Stimulated activated CD4-positive, alpha-beta T cell treated with anti-CD3 and anti-CD28 coated beads, Interleukin-1b, Interleukin-23, amount 100 ng/mL, for 4 hours (primary cell): ENCODE measurements at regions not wholly inside any gene's neighbourhood (a gene's known extent, or its start where the extent isn't known, plus 50 kb on each side); places are given as distances from the start of the nearest gene placed in this dataset.

Experiments
- DNase-seq, 2 donors: peaks; one replicate each; pipeline ENCODE4 v3.0.0-alpha.2; 2020; ENCODE audit warnings: low read depth in 2 of 2

DNA sequence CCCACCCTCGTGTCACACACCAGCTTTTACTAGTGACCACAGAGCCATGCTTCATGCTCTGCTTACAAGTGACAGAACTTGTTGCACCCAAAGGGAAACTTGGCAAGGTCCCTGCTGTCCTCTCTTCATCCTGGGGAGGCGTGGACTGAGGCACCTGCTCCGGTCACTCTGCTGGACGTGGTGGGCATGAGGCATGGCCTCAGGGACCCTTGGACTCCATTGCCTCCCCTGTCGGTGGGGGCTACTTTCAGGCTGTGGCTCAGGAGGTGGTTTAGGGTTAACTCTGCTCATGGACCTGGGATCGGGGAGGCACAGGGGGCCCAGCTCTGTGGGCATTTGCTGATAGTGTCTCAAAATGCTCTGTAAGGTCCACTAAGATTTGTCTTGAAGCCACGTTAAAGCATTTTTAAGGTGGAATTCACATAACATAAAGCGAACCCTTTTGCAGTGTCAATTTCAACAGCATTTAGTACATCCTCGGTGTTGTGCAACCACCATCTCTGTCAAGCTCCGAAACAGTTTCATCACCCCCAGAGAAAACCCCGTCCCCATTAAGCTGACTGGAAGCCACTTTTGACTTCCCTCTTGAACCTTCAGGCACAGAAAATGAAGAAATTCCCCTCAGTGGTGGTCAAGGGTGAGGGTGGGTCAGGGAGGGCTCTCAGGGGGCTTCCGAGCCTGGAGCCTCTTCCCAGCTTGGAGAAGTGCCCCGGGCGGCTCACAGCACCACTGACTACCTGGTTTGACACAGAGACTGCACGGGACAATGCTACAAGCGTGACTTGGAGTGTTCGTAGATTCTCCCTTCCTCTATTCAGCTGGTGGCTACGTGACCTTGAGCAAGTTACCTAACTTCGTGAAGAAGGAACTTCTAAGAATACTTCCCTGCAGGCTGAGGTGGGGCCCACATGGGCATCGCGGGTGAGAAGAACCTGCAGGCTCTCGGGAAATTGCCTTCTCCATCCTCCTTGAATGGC lies 100.0 kb upstream of the HDAC4 start:
- no peak for DNase-seq

DNA sequence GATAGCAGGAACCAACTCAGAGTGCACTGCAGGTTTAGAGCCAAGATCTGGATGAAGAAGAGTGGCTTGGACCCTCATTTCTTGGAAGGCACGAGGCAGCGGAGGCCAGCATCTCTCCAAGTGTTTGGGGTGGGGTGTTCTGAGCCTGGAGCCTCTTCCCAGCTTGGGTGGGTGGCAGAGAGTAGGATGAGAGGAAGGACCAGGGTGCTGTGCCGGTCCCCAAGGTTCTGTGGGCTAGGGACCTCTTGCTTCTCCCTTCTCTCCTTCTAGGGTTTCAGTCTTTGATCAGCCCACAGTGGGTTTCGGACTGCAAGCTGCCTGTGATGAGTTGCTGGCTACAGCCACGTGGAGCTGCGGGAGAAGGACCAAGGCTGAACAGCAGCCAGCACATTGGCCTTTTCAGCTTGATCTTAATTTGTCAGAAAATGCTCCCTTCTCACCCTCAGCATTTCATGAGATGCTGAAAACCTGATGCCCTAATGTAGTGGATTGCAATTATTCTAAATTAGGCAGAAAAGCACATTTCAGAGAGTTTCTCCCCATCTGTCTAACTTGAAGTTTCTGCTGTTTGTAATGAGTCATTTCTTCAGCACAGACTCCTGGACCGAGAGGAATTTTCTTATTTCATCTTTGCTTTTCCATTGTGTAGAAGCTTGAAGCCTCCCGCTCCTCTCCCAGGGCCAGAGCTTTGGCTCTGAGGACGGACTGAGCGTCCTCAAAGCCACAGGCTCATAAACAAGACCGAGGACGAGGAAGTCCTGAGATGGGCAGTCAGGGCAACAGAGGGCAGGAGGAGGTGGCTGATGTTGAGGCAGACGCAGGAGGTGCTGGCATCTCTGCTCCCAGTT lies 99.1 kb upstream of the HDAC4 start:
- DNase-seq = no peak

- no peak for DNase-seq
Measured at GRCh38 chr2:239498981-239499634, 98.3 kb upstream of the HDAC4 start.

DNA sequence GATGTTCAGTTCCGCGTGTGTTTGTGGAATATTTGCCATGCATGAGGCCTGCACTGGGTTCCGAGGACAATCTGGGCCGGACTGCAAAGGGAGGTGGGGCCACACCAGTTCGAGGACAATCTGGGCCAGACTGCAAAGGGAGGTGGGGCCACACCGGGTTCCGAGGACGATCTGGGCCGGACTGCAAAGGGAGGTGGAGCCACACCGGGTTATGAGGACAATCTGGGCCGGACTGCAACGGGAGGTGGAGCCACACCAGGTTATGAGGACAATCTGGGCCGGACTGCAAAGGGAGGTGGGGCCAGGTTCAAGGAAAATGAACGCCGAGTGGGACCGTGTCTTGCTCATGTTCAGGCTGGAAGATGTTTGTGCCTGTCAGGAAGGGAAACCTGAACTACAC lies 97.8 kb upstream of the HDAC4 start:
- DNase-seq = no peak

DNA sequence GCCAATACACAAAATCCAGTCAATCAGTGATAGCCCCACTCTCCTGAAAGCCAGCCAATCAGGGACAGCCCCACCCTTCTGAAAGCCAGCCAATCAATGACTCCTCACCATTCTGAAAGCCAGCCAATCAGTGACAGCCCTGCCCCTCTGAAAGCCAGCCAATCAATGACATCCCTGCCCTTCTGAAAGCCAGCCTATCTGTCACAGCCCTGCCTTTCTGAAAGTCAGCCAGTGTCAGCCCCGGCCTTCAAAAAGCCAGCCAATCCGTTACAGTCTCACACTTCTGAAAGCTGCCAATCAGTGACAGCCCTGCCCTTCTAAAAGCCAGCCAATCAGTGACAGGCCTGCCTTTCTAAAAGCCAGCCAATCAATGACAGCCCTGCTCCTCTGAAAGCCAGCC lies 95.9 kb upstream of the HDAC4 start:
- no peak for DNase-seq

GRCh38 chr2:239495791-239496233 lies 95.0 kb upstream of the HDAC4 start:
- DNase-seq = no peak

GRCh38 chr2:239495175-239495574 lies 94.4 kb upstream of the HDAC4 start:
- no peak for DNase-seq

- no peak for DNase-seq
Measured at GRCh38 chr2:239494578-239494977, 93.8 kb upstream of the HDAC4 start.

DNA sequence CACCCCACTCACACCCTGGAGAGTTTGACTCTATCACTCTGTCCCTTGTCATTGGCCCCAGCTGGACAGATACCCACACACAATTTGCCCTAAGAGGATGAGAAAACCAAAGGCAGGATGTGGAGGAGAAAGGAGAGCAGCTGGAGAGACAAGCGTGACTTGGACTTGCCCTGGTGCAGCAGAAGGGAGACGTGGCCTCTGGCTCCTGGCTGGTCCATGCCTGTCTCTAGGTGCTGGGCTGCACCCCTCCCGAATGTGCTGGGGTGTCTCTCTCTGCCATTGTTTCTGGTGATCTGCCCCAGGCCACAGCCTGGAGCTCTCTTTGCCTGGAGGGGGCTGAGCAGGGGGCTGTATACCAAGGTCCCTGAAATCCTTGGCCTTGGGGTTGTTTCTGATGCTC lies 88.7 kb upstream of the HDAC4 start:
- no peak for DNase-seq

DNA sequence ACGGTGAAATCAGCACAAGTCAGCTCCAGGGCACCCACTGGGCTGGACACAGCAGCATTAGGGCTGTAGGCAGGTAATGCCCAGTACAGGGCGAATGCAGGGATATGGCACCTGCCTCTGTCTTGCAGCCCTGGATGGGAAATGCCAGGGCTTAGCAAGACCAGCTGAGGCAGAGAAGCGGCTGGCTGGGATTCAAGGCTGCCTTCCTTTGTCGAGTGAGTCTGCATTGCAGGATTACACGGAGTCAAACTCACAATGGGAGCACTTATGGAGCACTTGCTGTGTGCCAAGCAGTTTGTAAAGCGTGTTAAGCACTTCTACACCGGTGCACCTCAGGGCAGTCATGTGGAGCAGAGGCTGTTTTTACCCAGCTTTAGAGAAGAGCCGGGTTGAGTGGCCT lies 87.3 kb upstream of the HDAC4 start:
- DNase-seq = no peak

DNA sequence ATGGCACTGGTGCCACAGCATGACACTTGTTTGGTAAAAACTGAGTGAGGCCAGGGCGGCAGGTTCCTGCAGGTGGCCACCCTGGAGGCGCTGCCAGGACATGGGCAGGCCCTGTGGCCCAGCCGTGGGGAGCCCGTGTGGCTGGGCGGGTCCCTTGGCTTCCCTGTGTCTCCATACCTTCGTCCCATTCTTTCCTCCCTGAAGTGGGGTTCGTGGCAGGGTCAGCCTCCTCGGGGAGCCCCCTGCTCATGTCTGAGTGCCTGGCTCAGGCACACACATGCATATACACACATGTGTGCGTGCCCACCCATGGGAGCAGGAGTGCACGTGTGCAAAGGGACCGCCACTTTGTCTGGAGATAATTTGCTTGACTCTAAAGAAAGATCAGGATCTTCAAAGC lies 86.5 kb upstream of the HDAC4 start:
- no peak for DNase-seq

DNA sequence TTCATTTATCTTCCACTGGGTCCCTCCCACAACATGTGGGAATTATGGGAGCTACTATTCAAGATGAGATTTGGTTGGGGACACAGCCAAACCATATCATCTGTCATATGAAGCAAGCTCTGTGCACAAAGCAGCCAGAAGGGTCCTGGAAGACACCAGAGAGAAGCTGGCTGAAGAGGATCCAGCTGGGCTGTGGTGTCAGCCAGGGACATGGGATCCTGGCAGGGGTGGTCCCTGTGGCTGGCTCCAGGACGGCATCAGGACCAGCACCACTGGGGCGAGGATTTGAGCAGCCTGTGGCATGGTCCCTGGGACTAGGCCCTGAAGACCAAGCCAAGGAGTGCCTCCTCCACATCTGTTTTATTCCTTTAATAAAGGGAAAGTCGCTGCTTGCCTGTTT lies 84.8 kb upstream of the HDAC4 start:
- no peak for DNase-seq

DNA sequence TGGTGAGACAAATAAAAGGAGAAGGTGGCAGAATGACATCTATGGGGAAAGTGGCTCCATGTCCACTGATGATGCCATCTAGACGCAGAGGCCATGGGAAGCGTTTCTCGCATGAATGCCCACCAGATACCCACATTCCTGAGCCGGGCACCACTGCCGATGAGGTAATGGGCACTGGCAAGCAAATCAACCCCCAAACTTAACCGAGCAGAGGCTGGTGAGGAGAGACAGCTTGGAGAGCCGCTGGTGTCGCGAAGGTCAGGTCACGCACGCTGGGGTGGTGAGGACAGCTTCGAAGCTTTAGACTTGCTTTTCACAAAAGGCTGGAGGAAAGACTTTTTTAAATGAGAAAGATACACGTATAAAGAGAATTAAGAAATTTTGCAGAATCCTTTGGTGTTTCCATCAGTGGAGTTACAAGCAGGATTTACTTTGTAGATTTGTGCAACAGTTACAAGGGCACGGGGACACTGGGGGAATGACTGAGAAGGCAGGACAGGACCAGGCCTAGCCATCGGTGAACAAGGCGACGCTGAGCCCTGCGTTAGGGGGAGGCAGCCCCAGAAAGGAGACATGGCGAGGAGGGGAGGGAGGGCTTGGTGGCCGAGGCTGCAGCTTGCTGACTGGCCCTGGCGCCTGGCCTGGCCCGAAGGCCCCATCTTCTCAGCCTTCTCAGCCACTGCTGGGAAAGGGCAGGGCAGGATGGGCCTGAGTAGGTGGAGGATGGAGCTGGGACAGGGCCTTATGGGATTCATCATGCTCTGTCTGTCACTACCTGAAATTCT lies 83.9 kb upstream of the HDAC4 start:
- DNase-seq = no peak

GRCh38 chr2:239482778-239483712 lies 82.2 kb upstream of the HDAC4 start:
- DNase-seq = no peak

- no peak for DNase-seq
Measured at GRCh38 chr2:239479471-239479870, 78.7 kb upstream of the HDAC4 start.

DNA sequence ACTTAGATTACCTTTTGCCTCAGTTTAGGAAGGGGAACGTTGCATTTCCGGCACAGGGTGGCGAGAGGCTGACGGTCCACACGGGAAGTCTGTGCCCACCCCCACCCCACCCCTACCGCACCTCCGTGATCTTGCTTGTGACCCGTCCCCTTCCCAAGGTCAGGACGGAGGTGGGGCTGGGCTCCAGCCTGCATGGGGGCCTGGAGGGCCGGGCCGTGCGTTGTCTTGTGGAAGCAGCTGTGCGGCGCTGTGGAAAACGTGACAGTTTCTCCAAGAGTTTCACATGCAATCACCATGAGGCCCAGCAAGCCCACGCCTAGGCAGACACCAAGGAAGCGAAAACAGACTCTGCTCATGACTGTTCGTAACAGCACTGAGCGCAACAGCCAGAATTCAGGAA lies 76.8 kb upstream of the HDAC4 start:
- no peak for DNase-seq

DNA sequence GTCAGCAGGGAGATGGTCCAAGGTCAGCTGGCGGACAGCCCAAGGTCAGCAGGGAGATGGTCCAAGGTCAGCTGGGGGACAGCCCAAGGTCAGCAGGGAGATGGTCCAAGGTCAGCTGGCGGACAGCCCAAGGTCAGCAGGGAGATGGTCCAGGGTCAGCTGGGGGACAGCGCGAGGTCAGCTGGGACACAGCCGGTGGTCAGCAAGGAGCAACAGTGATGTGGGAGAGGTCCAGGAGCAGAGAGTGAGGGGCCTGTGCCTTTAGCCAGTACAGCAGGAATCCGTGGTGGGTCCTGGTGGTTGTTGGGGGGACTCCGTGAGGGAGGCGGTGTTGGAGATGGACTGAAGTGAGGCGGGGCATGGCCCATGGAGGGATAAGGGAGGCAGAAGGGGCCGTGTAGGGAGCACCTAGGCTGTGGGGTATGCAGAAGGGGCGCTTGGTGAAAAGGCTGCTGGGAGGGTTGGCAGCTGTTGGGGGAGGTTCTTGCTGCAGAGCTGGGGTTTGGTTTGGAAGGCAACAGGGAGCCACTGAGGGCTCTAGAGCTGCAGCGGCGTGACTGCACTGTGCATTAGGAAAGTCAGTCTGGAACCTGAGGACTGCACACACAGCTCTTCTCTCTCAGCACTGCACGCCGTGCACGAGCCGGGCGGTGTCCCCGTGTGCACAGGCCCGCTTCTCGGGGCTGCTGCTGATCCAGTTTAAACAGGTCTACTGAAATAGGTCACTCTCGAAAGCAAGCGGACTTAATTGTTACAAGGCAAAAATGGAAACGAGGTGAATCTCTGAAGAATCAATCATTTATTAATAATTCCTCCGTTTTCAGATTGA lies 76.2 kb upstream of the HDAC4 start:
- DNase-seq = no peak

DNA sequence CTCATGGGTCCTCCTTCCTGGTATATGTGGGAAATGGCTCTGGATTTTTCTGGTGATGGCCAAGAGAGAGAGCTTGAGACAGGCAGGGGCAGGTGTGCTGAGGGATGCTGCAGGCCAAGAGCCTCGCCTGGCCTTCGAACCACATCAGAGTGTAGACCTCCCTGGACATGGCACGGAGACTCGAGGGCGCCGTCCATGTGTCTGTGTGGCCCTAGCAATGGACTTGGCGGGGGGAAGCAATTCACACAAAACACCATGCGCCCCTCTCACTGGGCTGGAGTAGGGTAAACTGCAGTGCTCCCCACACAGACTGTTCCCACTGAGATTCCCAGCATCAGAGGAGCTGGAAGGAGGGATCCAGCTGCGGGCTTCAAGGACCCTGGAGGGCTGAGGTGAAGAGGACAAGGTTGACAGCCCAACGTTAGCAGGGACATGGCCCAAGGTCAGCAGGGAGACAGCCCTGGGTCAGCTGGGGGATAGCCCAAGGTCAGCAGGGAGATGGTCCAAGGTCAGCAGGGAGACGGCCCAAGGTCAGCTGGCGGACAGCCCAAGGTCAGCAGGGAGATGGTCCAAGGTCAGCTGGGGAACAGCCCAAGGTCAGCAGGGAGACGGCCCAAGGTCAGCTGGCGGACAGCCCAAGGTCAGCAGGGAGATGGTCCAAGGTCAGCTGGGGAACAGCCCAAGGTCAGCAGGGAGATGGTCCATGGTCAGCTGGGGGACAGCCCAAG lies 75.4 kb upstream of the HDAC4 start:
- no peak for DNase-seq
